HEK293T (cell line): ENCODE measurements at regions not wholly inside any gene's neighbourhood (a gene's known extent, or its start where the extent isn't known, plus 50 kb on each side); places are given as distances from the start of the nearest gene placed in this dataset.

Experiments
- ELF4 ChIP-seq: fragments of 450-650 bp; IDR thresholded peaks from 2 replicates; pipeline ENCODE4 v1.6.1; 2017; ENCODE audit warnings: antibody characterized with exemption
- FOXM1 ChIP-seq: fragments of 450-650 bp; IDR thresholded peaks from 2 replicates; pipeline ENCODE4 v1.6.1; 2017; ENCODE audit warnings: mild to moderate bottlenecking, borderline replicate concordance
- SUZ12 ChIP-seq: fragments of 450-650 bp; IDR thresholded peaks from 2 replicates; pipeline ENCODE4 v1.6.1; 2016; ENCODE audit warnings: mild to moderate bottlenecking

- no peak for TF ChIP-seq ELF4
- no peak for TF ChIP-seq SUZ12
- no peak for TF ChIP-seq FOXM1
Observed at GRCh38 chr9:87831159-87831558, 51.5 kb upstream of the SPATA31E1 start.
